Endothelial cell of umbilical vein (primary cell): ENCODE measurements at regions not wholly inside any gene's neighbourhood (a gene's known extent, or its start where the extent isn't known, plus 50 kb on each side); places are given as distances from the start of the nearest gene placed in this dataset.

Experiments
- BruUV-seq: library from RNA; stranded (reverse); fragments of 400-500 nt; replicated peaks from 2 replicates; lab custom pipeline; 2021; lab: Mats Ljungman, UMichigan
- CTCF ChIA-PET: fragments of 300-600, 350-600 bp; sonication (Branson Sonifier 250); formaldehyde crosslinking; loops from one replicate; lab custom pipeline; 2021; ENCODE audit warnings: antibody characterized with exemption, inconsistent platforms; lab: Charles Lee
- POLR2A ChIA-PET: fragments of 300-600, 350-600 bp; sonication (Branson Sonifier 250); formaldehyde crosslinking; loops from one replicate; lab custom pipeline; 2021; ENCODE audit warnings: antibody characterized with exemption, inconsistent platforms; lab: Charles Lee
- DNase-seq: peaks from one replicate; pipeline ENCODE4 v3.0.0-alpha.2; 2011; ENCODE audit warnings: low read depth, low spot score
- FAIRE-seq: peaks from 2 replicates; lab custom pipeline; 2011; peaks lifted over from hg19 to GRCh38; lab: Jason Lieb, UNC
- H2AFZ ChIP-seq: 2 replicates; pipeline ENCODE4 v1.6.0; 2012; ENCODE audit warnings: low read depth, low read length, control low read depth, inconsistent platforms
- H3K27ac ChIP-seq: 2 replicates; pipeline ENCODE4 v1.5.1; 2011; ENCODE audit warnings: low read depth, mild to moderate bottlenecking, control low read depth, low read length, moderate library complexity; ENCODE audit not compliant: insufficient read depth
- H3K27me3 ChIP-seq, 2 experiments: 2 replicates each; pipeline versions ENCODE4 v1.6.0 to v1.6.1; 2011; ENCODE audit warnings: low read length in 2 of 2, mixed read lengths in 1 of 2; ENCODE audit not compliant: control insufficient read depth in 2 of 2, insufficient read depth in 2 of 2
- H3K36me3 ChIP-seq, 2 experiments: 2 replicates in 1 of 2; 3 replicates in 1 of 2; pipeline ENCODE4 v1.5.1; 2011; ENCODE audit warnings: low read length in 2 of 2, mild to moderate bottlenecking in 1 of 2, moderate library complexity in 1 of 2; ENCODE audit not compliant: control insufficient read depth in 2 of 2, insufficient read depth in 2 of 2; ENCODE audit errors: extremely low read depth in 1 of 2
- H3K4me1 ChIP-seq: 3 replicates; pipeline ENCODE4 v1.5.1; 2011; ENCODE audit warnings: mild to moderate bottlenecking, low read length; ENCODE audit not compliant: control insufficient read depth, insufficient read depth; ENCODE audit errors: extremely low read depth
- H3K4me2 ChIP-seq: 2 replicates; pipeline ENCODE4 v1.6.1; 2011; ENCODE audit warnings: low read length, control low read depth, mixed read lengths; ENCODE audit not compliant: insufficient read depth
- H3K4me3 ChIP-seq, 3 experiments: fragments of 200-600 bp in 1 of 3; sonication (generic), shearing (Covaris generic) in 1 of 3; replicated peaks in 1 of 3; 2 replicates each; pipeline ENCODE4 v1.5.1; 2011 to 2016; ENCODE audit warnings: control low read depth in 3 of 3, low read length in 3 of 3, mild to moderate bottlenecking in 2 of 3, inconsistent platforms in 1 of 3, low read depth in 1 of 3, moderate library complexity in 1 of 3; ENCODE audit not compliant: insufficient read depth in 1 of 3
- H3K79me2 ChIP-seq: 2 replicates; pipeline ENCODE4 v1.6.0; 2012; ENCODE audit warnings: low read length, inconsistent platforms; ENCODE audit not compliant: control insufficient read depth, insufficient read depth
- H3K9ac ChIP-seq: replicated peaks from 2 replicates; pipeline ENCODE3; 2011; ENCODE audit warnings: low read length, control low read depth; ENCODE audit not compliant: insufficient read depth; ENCODE audit errors: extremely low read depth
- H3K9me1 ChIP-seq: replicated peaks from 3 replicates; pipeline ENCODE4 v1.6.0; 2011; ENCODE audit warnings: mild to moderate bottlenecking, low read length; ENCODE audit not compliant: control insufficient read depth, insufficient read depth; ENCODE audit errors: extremely low read depth
- H3K9me3 ChIP-seq: replicated peaks from 2 replicates; pipeline ENCODE4 v1.5.1; 2012; ENCODE audit warnings: low read length, inconsistent platforms; ENCODE audit not compliant: control insufficient read depth, insufficient read depth
- H4K20me1 ChIP-seq: replicated peaks from 2 replicates; pipeline ENCODE3; 2011; ENCODE audit warnings: mild to moderate bottlenecking, low read length; ENCODE audit not compliant: control insufficient read depth, insufficient read depth; ENCODE audit errors: extremely low read depth
- EZH2 ChIP-seq: IDR thresholded peaks from 2 replicates; pipeline ENCODE4 v1.6.1; 2012; ENCODE audit warnings: borderline replicate concordance, low read depth, mild to moderate bottlenecking, moderate library complexity, low read length, inconsistent platforms; ENCODE audit not compliant: severe bottlenecking
- FOS ChIP-seq: IDR thresholded peaks from 2 replicates; pipeline ENCODE4 v1.6.1; 2011; ENCODE audit warnings: mild to moderate bottlenecking, low read length, moderate library complexity, borderline replicate concordance; ENCODE audit not compliant: insufficient read depth
- GATA2 ChIP-seq: IDR thresholded peaks from 2 replicates; pipeline ENCODE4 v1.7.0; 2011; ENCODE audit warnings: low read depth, mild to moderate bottlenecking, moderate library complexity, mixed read lengths, low read length; ENCODE audit not compliant: insufficient read length, insufficient read depth
- JUN ChIP-seq: IDR thresholded peaks from 2 replicates; pipeline ENCODE4 v1.6.1; 2011; ENCODE audit warnings: borderline replicate concordance, low read depth; ENCODE audit not compliant: insufficient read length, insufficient read depth
- MYC ChIP-seq: IDR thresholded peaks from one replicate; pipeline ENCODE4 v1.6.1; 2011; ENCODE audit warnings: mild to moderate bottlenecking, low read depth, low read length
- POLR2A ChIP-seq: IDR thresholded peaks from 2 replicates; pipeline ENCODE4 v1.6.1; 2012; ENCODE audit warnings: low read depth, mild to moderate bottlenecking, control low read depth, low read length
- POLR2AphosphoS5 ChIP-seq: IDR thresholded peaks from 2 replicates; pipeline ENCODE4 v1.6.1; 2012; ENCODE audit warnings: low read depth, mild to moderate bottlenecking, control low read depth, low read length, moderate library complexity; ENCODE audit not compliant: insufficient read depth
- dilution Hi-C: fragments of 300-500 bp; cut with MboI; formaldehyde crosslinking; loops from one replicate; pipeline ENCODE4 v1.15.0; 2019; ENCODE audit warnings: low sequenced_read_pairs; ENCODE audit not compliant: extremely low pct_ligation_motif_present
- intact Hi-C: fragments of 100-400 bp; cut with micrococcal nuclease; formaldehyde crosslinking; loops from one replicate; pipeline ENCODE4 v1.10.0; 2022
- TF ChIP-seq, protein P1 (sequence below): IDR thresholded peaks from 2 replicates; pipeline ENCODE4 v1.6.1; 2011; ENCODE audit not compliant: insufficient read depth, insufficient read length
- TF ChIP-seq, protein P2 (sequence below), 2 donors: IDR thresholded peaks; 1 replicate in 1 of 2; 2 replicates in 1 of 2; pipeline ENCODE4 v1.5.1; 2011; ENCODE audit warnings: low read length in 2 of 2, mild to moderate bottlenecking in 2 of 2, moderate library complexity in 2 of 2, control low read depth in 1 of 2, inconsistent platforms in 1 of 2, low read depth in 1 of 2; ENCODE audit not compliant: insufficient read depth in 1 of 2; ENCODE audit errors: extremely low read depth in 1 of 2

GRCh38 chr11:36722421-36722820, 124.4 kb upstream of the RAG2 start:
- no TSS peak for BruUV-seq
- no peak for FAIRE-seq

More at GRCh38 chr11:36722421-36722820, 124.4 kb upstream of the RAG2 start:
- DNase-seq, result no peak
- Histone ChIP-seq H3K9me3 (no peaks in the 10 kb centered on the region), H3K27ac (no peak overlapping the region), H4K20me1 (no peaks in the 10 kb centered on the region), H3K4me1 (no peaks in the 10 kb centered on the region), H3K27me3 (no peaks in the 10 kb centered on the region), H3K4me3 (no peak overlapping the region), H3K36me3 (no peaks in the 10 kb centered on the region), H3K4me2 (no peak overlapping the region), H2AFZ (no peak overlapping the region), H3K9me1 (no peaks in the 10 kb centered on the region), H3K79me2 (no peaks in the 10 kb centered on the region), H3K9ac (no peak overlapping the region)
- CTCF ChIA-PET, result no interaction called here
- dilution Hi-C loops (no loop called here), intact Hi-C loops (no loop called here)
- POLR2A ChIA-PET, result no interaction called here
- TF ChIP-seq GATA2 (no peak), POLR2AphosphoS5 (no peak), JUN (no peak), MYC (no peak), POLR2A (no peak), FOS (no peak), EZH2 (no peak)
- TF ChIP-seq, protein P1, sequence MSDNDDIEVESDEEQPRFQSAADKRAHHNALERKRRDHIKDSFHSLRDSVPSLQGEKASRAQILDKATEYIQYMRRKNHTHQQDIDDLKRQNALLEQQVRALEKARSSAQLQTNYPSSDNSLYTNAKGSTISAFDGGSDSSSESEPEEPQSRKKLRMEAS, result no peak
- TF ChIP-seq, protein P2, sequence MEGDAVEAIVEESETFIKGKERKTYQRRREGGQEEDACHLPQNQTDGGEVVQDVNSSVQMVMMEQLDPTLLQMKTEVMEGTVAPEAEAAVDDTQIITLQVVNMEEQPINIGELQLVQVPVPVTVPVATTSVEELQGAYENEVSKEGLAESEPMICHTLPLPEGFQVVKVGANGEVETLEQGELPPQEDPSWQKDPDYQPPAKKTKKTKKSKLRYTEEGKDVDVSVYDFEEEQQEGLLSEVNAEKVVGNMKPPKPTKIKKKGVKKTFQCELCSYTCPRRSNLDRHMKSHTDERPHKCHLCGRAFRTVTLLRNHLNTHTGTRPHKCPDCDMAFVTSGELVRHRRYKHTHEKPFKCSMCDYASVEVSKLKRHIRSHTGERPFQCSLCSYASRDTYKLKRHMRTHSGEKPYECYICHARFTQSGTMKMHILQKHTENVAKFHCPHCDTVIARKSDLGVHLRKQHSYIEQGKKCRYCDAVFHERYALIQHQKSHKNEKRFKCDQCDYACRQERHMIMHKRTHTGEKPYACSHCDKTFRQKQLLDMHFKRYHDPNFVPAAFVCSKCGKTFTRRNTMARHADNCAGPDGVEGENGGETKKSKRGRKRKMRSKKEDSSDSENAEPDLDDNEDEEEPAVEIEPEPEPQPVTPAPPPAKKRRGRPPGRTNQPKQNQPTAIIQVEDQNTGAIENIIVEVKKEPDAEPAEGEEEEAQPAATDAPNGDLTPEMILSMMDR (IDR thresholded peaks at IDR 0.05; ENCODE audit: extremely low read depth in 1 of 2, insufficient read depth in 1 of 2, low read depth in 1 of 2, low read length in 2 of 2), result no peak
